ENCODE measurements at regions not wholly inside any gene's neighbourhood (a gene's known extent, or its start where the extent isn't known, plus 50 kb on each side); places are given as distances from the start of the nearest gene placed in this dataset.

DNA sequence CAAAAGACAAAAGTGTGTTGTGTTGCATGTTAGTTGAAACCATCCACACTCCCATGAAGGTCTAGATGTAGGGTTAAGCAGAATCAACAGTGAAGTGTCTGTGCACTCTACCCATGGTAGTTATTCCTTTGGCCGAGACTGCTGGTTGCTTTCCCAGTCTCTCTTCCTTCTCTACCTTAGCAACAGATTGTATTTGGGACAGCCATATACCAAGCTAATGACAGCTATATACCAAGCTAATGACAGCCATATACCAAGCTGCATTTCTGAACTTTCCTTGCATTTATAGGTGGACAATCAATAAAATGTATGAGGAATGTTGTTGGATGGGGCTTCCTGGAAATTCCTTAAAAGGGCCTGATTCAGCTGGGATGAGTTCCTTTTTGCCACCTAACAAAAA, 80.5 kb upstream of the ENPEP start:
- no peak overlapping the region for H3K4me3 ChIP-seq (ENCODE audit: low read depth, low read length)
- DNase-seq, result no peak
- H3K27me3 ChIP-seq (replicated peaks), result no peaks in the 10 kb centered on the region
- in situ Hi-C loops (cut with HindIII; ENCODE audit: low pct_ligation_motif_present, low sequenced_read_pairs), result no loop called here
- no peak overlapping the region for H3K27ac ChIP-seq
- no peak for TF ChIP-seq CTCF (IDR thresholded peaks at IDR 0.05; ENCODE audit: low read depth, low read length, missing control alignments)
- no peaks in the 10 kb centered on the region for H3K36me3 ChIP-seq (replicated peaks)

DNA sequence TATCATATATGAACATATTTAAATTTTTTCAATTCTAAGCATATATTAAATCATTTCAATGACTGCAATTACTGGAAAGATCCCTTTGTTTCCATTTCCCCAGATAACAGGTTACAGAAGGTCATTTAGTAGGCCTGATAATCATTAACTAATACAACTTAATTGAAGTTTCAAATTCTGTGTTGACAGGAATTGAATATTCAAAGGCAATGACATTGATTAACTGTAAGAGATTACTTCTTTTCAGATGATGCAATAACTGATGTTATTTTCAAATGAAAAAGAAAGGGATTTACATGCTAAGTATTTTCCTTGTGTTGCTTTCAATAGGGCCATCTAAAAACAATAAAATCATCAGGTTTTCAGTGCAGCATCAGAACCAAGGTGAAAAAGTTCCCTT, 81.1 kb upstream of the ENPEP start:
- TF ChIP-seq CTCF (IDR thresholded peaks at IDR 0.05; ENCODE audit: low read depth, low read length, missing control alignments), result no peak
- H3K4me3 ChIP-seq (ENCODE audit: low read depth, low read length), result no peak overlapping the region
- no peak for DNase-seq
- no peaks in the 10 kb centered on the region for H3K36me3 ChIP-seq (replicated peaks)
- no peak overlapping the region for H3K27ac ChIP-seq
- H3K27me3 ChIP-seq (replicated peaks), result no peaks in the 10 kb centered on the region
- in situ Hi-C loops (cut with HindIII; ENCODE audit: low pct_ligation_motif_present, low sequenced_read_pairs), result no loop called here

- TF ChIP-seq CTCF (IDR thresholded peaks at IDR 0.05; ENCODE audit: low read depth, low read length, missing control alignments), result no peak
- Histone ChIP-seq H3K27me3 (replicated peaks) (no peaks in the 10 kb centered on the region), H3K4me3 (ENCODE audit: low read depth, low read length) (no peak overlapping the region), H3K27ac (no peak overlapping the region), H3K36me3 (replicated peaks) (no peaks in the 10 kb centered on the region)
- in situ Hi-C loops (cut with HindIII; ENCODE audit: low pct_ligation_motif_present, low sequenced_read_pairs), result no loop called here
- DNase-seq, result no peak
Measured at GRCh38 chr4:110381784-110382183, 94.2 kb upstream of the ENPEP start.

GRCh38 chr4:110372485-110372884, 103.5 kb upstream of the ENPEP start:
- Histone ChIP-seq H3K27ac (no peak overlapping the region), H3K4me3 (ENCODE audit: low read depth, low read length) (no peak overlapping the region), H3K27me3 (replicated peaks) (no peaks in the 10 kb centered on the region), H3K36me3 (replicated peaks) (no peaks in the 10 kb centered on the region)
- in situ Hi-C loops (cut with HindIII; ENCODE audit: low pct_ligation_motif_present, low sequenced_read_pairs), result no loop called here
- DNase-seq, result no peak
- no peak for TF ChIP-seq CTCF (IDR thresholded peaks at IDR 0.05; ENCODE audit: low read depth, low read length, missing control alignments)

DNA sequence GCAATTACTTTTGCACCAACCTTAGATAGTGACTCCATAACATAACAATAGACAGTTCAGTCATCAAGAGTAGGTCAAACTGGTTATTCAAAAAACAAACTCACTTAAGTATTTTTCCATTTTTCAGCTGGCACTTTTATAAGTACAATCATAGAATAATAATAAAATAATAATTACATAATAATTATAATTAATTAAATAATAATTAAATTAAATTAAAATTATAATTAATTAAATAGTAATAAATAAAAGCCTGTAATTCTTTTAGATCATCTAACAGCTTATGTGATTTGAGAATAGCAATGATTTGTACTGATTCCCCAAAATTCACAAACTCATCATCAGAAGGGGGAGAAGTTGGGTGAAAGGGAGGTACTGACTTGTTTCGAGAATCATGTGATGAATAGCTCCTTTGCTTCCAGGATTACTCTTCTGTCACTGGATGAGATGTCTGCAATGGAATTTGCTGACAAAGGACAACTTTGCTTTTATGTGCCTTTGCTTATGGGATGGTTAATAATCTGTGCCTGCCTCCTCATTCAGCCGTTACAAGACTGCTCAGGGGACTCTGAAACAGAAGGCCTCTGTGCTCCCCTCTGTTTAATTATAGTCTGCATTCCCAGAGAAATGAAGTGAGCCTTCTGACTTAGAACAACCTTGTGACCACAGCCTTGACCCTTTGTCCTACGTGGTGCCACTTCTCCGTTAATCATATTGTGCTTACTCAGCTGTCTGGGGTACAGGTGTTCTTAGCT, 104.8 kb upstream of the ENPEP start:
- Histone ChIP-seq H3K36me3 (replicated peaks) (no peaks in the 10 kb centered on the region), H3K4me3 (ENCODE audit: low read depth, low read length) (no peak overlapping the region), H3K27ac (no peak overlapping the region), H3K27me3 (replicated peaks) (no peaks in the 10 kb centered on the region)
- TF ChIP-seq CTCF (IDR thresholded peaks at IDR 0.05; ENCODE audit: low read depth, low read length, missing control alignments), result no peak
- no peak for DNase-seq
- in situ Hi-C loops (cut with HindIII; ENCODE audit: low pct_ligation_motif_present, low sequenced_read_pairs), result no loop called here

- no peak for TF ChIP-seq CTCF (IDR thresholded peaks at IDR 0.05; ENCODE audit: low read depth, low read length, missing control alignments)
- DNase-seq, result no peak
- in situ Hi-C loops (cut with HindIII; ENCODE audit: low pct_ligation_motif_present, low sequenced_read_pairs), result no loop called here
- Histone ChIP-seq H3K27ac (no peak overlapping the region), H3K36me3 (replicated peaks) (no peaks in the 10 kb centered on the region), H3K27me3 (replicated peaks) (no peaks in the 10 kb centered on the region), H3K4me3 (ENCODE audit: low read depth, low read length) (no peak overlapping the region)
Measured at GRCh38 chr4:110368409-110368808, 107.5 kb upstream of the ENPEP start.

Data from brain microvascular endothelial cell (primary cell).